HG03575 (cell line): ENCODE measurements at regions not wholly inside any gene's neighbourhood (a gene's known extent, or its start where the extent isn't known, plus 50 kb on each side); places are given as distances from the start of the nearest gene placed in this dataset.

Experiments
- ATAC-seq: cut with Tn5 transposase; IDR thresholded peaks from one replicate; pipeline ENCODE4 v1.9.1; 2021; ENCODE audit not compliant: unreplicated experiment, insufficient number of reproducible peaks, low FRiP score; ENCODE audit errors: extremely low read depth

- no peak for ATAC-seq
Observed at GRCh38 chr15:95596496-95596895, 734.0 kb upstream of the NR2F2 start.

DNA sequence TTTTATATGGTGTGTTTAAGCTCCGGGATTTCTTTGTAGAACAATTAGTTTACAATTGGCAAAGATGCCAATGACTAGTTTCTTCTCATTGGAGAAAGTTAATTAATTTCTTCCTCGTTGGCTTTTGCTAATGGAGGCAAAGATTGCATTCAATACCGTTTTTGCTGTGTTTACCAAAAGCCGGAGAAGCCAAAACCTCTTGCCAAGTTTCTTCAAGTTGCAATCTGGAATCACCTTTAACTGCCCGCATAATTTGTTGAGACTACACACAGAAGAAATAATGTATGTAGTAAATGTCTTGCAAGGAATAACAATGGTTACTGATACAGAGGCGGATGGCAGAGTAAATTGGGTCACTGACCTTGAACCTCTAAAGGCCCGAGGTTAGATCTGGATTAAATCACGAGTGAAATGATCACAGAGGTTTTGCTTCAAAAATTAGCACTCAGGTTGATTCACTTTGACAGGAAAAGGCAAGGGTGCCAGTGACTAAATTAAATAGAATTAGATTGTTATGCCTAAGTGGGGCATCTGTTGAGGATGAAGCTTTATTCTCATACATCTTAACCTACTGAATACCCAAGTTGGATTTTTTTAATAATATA, 732.1 kb upstream of the NR2F2 start:
- ATAC-seq = no peak

GRCh38 chr15:95600367-95600766, 730.1 kb upstream of the NR2F2 start:
- no peak for ATAC-seq

- ATAC-seq = no peak
Observed at GRCh38 chr15:95600884-95601283, 729.6 kb upstream of the NR2F2 start.

DNA sequence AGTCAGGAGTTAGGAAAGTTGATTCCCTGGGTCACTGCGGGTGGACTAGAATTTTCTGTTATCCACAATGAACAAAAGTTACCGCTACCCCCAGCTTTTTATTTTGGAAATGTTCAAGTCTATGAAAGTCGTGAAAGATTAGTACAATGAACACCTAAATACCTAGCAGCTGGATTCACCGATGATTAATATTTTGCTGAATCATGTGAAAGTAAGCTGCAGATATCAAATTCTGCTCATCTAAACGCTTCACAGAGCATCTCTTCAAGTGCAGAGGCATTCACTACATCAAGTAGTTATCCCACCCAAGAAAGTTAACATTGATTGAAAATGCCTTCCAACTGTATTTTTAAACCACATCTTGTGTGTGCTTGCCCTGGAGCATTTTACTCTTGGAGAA, 729.0 kb upstream of the NR2F2 start:
- ATAC-seq = no peak

DNA sequence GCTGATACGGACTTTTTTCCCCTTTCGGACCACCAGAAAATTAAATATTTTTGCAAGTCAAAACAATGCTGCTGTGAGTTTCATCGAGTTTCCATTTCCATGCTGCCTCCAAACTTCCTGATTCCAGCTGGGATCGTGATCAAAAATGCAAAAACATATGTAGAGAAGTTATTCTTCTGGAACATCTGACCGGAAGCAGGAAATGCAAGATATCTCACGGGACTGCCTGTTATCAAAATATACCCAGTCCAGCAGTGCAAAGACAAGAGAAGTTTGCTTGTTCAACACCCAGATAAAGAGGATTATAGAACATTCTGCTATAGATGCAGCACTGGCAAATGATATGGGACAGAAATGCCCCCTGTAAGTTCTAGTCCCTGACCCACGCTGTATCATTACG, 726.7 kb upstream of the NR2F2 start:
- ATAC-seq = no peak

- ATAC-seq = no peak
Observed at GRCh38 chr15:95604634-95605036, 725.9 kb upstream of the NR2F2 start.

GRCh38 chr15:95605098-95605497, 725.4 kb upstream of the NR2F2 start:
- no peak for ATAC-seq

DNA sequence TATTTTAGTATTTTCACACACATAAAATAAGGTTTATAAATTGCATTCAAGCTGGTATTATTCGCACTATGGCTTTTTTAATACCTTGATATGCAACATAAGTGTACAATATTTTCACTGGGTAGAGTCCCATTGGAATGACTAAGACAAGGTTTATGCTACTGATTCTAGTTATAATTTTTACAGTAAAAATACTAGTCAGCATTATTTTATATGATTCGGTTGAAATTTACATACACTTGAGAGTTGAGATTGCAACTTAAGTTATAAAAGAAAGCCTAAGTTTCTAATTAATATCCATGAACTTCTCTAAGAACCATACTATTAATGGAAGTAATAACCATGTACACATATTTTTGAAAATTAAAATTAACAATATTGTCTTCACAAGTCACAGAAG, 723.9 kb upstream of the NR2F2 start:
- no peak for ATAC-seq

- no peak for ATAC-seq
Observed at GRCh38 chr15:95608371-95608770, 722.1 kb upstream of the NR2F2 start.

- ATAC-seq = no peak
Observed at GRCh38 chr15:95609096-95609495, 721.4 kb upstream of the NR2F2 start.

- ATAC-seq = no peak
Observed at GRCh38 chr15:95610945-95611344, 719.6 kb upstream of the NR2F2 start.

DNA sequence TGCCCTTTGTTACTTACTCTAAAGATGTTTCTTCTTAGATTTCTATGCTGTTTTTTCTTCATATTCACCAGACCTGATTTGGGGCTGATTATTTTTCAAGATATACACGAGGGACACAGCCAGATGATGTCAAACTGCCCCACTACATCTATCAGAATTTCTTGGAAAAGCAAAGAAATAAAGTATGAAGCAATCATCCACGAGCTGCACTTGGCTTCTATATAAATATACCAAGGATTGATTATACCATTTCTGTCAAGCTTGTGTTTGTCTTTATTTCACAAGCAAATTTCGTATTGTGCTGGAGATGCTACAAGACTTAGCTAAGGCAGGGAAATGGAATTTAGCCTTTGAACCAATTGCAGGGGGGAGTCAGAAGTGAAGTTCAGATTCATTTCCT, 715.1 kb upstream of the NR2F2 start:
- ATAC-seq = no peak

GRCh38 chr15:95616306-95616705, 714.2 kb upstream of the NR2F2 start:
- ATAC-seq = no peak

DNA sequence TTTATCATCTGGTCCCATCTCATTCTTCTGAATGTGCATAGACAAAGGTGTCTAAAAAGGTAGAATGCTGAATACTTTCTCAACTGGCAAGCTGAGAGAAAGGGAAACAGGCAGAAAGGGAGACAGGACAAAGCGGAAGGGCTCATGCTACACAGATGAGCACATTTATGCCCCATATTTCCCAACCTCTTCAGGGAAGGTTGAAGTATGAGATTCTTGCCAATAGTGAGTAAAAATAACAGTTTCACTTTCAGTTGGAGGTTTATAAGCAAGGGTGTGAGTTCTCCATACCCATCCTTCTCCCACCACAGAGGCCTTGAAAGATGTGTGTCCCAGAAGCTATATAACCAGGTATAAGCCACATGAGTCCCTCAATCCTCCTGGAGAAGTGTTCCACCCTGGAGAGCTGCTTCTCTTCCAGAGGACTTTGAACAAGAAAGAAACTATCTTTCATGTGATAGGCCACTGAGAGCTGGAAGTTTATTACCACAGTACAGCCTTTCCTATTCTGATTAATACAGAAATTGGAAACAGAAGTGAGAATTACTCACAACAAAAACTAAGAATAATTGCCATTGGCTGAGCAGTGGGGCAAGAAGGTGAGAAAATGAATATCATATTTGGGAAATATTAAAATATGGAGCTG, 709.4 kb upstream of the NR2F2 start:
- ATAC-seq = no peak

- ATAC-seq = no peak
Observed at GRCh38 chr15:95622843-95623242, 707.7 kb upstream of the NR2F2 start.

DNA sequence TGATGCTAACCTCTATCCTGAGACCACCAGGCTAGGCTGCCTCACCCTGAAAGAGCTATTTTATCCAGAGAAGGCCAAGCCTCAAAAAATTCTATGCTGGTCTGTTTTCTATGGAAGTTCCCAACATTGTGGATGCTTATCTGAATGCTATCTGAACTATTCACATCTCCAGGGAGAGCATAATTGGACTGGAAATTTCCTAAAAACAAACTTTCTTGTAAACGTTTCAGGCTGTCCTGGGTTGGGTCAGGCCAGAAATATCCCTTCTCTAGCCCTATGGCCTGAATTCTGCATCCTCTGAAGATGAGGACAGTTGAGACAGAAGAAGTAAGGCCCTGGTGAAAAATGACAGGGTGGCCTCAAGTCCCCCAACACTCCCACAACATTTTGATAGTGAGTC, 706.4 kb upstream of the NR2F2 start:
- no peak for ATAC-seq

DNA sequence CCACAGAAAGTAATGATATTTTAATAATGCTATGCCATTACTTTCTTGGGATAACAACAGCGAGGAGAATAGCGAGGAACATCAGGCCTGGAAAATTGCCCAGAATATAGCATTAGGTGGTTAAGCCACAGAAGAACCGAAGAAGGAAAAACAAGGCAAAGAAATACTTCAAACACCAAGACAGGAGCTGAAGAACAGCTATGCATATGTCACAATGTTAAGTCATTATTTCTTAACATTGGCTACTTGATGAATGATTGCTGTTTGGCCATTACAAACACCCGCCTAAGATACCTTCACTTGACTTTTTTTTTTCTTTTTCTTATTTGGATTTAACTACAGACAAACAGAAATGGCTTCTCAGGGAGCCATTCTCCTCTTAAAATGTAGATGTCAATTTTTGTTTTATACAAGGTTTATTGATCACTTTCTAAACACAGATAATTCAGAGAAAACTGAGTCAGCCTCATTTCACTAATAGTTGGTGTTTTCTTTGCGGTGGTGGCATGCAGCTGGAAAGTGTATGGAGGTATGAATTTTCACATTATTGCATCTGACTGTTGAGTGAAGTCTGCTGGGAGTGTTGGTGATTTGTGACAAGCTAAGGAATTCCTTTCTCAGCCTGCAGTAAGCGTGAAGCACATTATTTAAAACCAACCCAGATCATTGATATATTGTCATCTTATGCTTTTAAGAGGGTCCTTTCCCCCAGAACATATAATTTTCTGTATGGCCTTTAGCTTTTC, 705.7 kb upstream of the NR2F2 start:
- no peak for ATAC-seq

- ATAC-seq = no peak
Observed at GRCh38 chr15:95626501-95627361, 703.8 kb upstream of the NR2F2 start.
